ENCODE measurements at regions not wholly inside any gene's neighbourhood (a gene's known extent, or its start where the extent isn't known, plus 50 kb on each side); places are given as distances from the start of the nearest gene placed in this dataset.

DNA sequence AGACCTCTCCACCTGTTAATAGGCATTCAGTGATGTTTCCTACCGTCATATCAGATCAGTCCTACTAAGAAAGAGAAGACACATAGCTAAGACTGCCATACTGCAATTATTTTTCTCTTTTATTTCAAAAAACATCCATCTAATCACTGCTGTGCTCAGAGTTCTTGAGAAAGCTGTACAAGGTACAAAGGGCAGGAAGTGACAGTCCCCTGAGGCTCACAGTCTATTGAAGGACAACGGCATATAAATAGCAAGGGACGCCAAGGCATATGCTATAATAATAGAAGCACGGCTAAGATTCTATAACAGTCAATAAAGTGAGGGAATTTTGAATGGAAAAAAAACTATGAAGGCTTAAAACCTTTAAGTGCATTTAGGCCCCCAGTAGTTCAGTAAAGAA lies 415.3 kb upstream of the NRP1 start:
- H3K4me3 ChIP-seq (ENCODE audit: control insufficient read depth in 2 of 3, extremely low read depth in 1 of 3, insufficient read depth in 2 of 3, low read depth in 1 of 3, low read length in 3 of 3): no peak overlapping the region
- no peaks in the 10 kb centered on the region for H3K27me3 ChIP-seq (ENCODE audit: control insufficient read depth, extremely low read depth, insufficient read depth, low read length)
- H3K9me1 ChIP-seq (ENCODE audit: control insufficient read depth, extremely low read depth, insufficient read depth, low read length): no peaks in the 10 kb centered on the region
- H3K4me1 ChIP-seq (ENCODE audit: control insufficient read depth, extremely low read depth, insufficient read depth, low read length): no peaks in the 10 kb centered on the region
- H3K9ac ChIP-seq (ENCODE audit: control insufficient read depth, extremely low read depth, insufficient read depth, low read length): no peak overlapping the region
- no peak overlapping the region for H3K27ac ChIP-seq (ENCODE audit: control insufficient read depth, insufficient read depth, low read length)
- no peaks in the 10 kb centered on the region for H3K9me3 ChIP-seq (ENCODE audit: control insufficient read depth, low read depth, low read length)
- FAIRE-seq (no peak), DNase-seq (ENCODE audit: low read depth, low spot score) (no peak)
- dilution Hi-C loops (cut with MboI; ENCODE audit: extremely low pct_ligation_motif_present, low sequenced_read_pairs): no loop called here
- H3K4me2 ChIP-seq (ENCODE audit: control insufficient read depth, extremely low read depth, insufficient read depth, low read depth, low read length): no peak overlapping the region
- no peak for TF ChIP-seq EZH2 (IDR thresholded peaks at IDR 0.05; ENCODE audit: low read length)
- no peaks in the 10 kb centered on the region for H4K20me1 ChIP-seq (ENCODE audit: control insufficient read depth, extremely low read depth, insufficient read depth, low read length)
- no peaks in the 10 kb centered on the region for H3K36me3 ChIP-seq (ENCODE audit: control insufficient read depth in 2 of 2, extremely low read depth in 1 of 2, insufficient read depth in 2 of 2, low read length in 2 of 2)
- no peaks in the 10 kb centered on the region for H3K79me2 ChIP-seq (ENCODE audit: control insufficient read depth, insufficient read depth, low read length)
- no peak overlapping the region for H2AFZ ChIP-seq (ENCODE audit: control insufficient read depth, low read length)

DNA sequence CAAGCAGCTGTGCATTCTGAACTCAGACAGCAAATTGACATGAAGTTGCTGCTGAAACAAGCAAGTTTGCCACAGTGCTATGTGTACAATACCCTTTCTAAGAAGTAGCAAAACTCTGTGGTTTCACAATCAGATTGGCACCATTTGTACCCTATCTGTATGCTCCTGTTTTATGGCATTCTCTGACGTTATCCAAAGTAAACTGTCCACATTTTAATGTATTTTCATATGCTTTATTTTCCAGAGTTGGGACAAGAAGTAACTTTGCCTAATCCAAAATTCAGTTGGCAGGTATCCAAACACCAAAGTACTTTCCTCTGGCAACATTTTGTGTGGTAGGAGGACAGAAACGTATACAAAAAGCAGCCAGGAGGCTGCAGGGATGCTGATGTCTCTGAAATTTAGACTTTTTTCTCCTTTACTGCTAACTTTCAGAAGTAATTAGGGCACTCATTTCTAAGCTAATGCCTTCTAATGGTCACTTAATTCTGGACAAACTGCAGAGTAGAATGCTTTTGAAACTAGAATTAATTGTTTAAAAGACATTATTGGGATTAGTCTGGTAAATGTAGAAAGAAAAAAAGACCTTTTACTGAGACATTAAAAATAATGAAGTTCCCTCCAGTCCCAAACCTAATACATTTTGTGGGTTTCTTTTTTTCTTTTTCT lies 414.7 kb upstream of the NRP1 start:
- Histone ChIP-seq H3K36me3 (ENCODE audit: control insufficient read depth in 2 of 2, extremely low read depth in 1 of 2, insufficient read depth in 2 of 2, low read length in 2 of 2) (no peaks in the 10 kb centered on the region), H3K79me2 (ENCODE audit: control insufficient read depth, insufficient read depth, low read length) (no peaks in the 10 kb centered on the region), H3K27ac (ENCODE audit: control insufficient read depth, insufficient read depth, low read length) (no peak overlapping the region), H3K27me3 (ENCODE audit: control insufficient read depth, extremely low read depth, insufficient read depth, low read length) (no peaks in the 10 kb centered on the region), H3K4me3 (ENCODE audit: control insufficient read depth in 2 of 3, extremely low read depth in 1 of 3, insufficient read depth in 2 of 3, low read depth in 1 of 3, low read length in 3 of 3) (no peak overlapping the region), H4K20me1 (ENCODE audit: control insufficient read depth, extremely low read depth, insufficient read depth, low read length) (no peaks in the 10 kb centered on the region), H3K4me2 (ENCODE audit: control insufficient read depth, extremely low read depth, insufficient read depth, low read depth, low read length) (no peak overlapping the region), H3K9me1 (ENCODE audit: control insufficient read depth, extremely low read depth, insufficient read depth, low read length) (no peaks in the 10 kb centered on the region), H3K9ac (ENCODE audit: control insufficient read depth, extremely low read depth, insufficient read depth, low read length) (no peak overlapping the region), H3K4me1 (ENCODE audit: control insufficient read depth, extremely low read depth, insufficient read depth, low read length) (no peaks in the 10 kb centered on the region), H3K9me3 (ENCODE audit: control insufficient read depth, low read depth, low read length) (no peaks in the 10 kb centered on the region), H2AFZ (ENCODE audit: control insufficient read depth, low read length) (no peak overlapping the region)
- TF ChIP-seq EZH2 (IDR thresholded peaks at IDR 0.05; ENCODE audit: low read length): no peak
- TF ChIP-seq, protein P1, sequence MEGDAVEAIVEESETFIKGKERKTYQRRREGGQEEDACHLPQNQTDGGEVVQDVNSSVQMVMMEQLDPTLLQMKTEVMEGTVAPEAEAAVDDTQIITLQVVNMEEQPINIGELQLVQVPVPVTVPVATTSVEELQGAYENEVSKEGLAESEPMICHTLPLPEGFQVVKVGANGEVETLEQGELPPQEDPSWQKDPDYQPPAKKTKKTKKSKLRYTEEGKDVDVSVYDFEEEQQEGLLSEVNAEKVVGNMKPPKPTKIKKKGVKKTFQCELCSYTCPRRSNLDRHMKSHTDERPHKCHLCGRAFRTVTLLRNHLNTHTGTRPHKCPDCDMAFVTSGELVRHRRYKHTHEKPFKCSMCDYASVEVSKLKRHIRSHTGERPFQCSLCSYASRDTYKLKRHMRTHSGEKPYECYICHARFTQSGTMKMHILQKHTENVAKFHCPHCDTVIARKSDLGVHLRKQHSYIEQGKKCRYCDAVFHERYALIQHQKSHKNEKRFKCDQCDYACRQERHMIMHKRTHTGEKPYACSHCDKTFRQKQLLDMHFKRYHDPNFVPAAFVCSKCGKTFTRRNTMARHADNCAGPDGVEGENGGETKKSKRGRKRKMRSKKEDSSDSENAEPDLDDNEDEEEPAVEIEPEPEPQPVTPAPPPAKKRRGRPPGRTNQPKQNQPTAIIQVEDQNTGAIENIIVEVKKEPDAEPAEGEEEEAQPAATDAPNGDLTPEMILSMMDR (optimal IDR thresholded peaks at IDR 0.05 in 1 of 3, IDR thresholded peaks at IDR 0.05 in 1 of 3, conservative IDR thresholded peaks at IDR 0.05 in 1 of 3; ENCODE audit: extremely low read depth in 1 of 3, insufficient read depth in 2 of 3, low read length in 3 of 3): no peak
- no peak for DNase-seq (ENCODE audit: low read depth, low spot score)
- no peak for FAIRE-seq
- dilution Hi-C loops (cut with MboI; ENCODE audit: extremely low pct_ligation_motif_present, low sequenced_read_pairs): no loop called here

DNA sequence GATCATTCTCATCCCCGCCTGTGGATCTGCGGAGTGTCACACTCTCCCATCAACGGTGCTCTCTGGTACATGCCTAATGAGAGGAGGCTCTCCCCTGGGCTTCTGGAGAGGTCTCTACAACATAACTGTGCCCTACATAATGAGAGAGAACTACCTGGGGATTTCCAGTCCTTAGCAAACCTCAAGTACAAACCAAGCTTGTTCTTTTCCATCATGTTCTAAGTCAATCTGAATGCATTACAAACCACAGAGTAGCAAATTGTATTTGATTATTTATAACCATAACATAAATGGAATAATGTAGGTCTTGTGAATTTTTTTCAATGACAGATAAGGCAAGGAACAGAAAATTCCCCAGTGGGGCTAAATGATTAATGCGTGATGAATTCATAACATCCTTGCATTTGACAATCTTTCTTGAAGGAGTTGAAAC lies 412.4 kb upstream of the NRP1 start:
- H3K9me3 ChIP-seq (ENCODE audit: control insufficient read depth, low read depth, low read length): no peaks in the 10 kb centered on the region
- H4K20me1 ChIP-seq (ENCODE audit: control insufficient read depth, extremely low read depth, insufficient read depth, low read length): no peaks in the 10 kb centered on the region
- H3K9ac ChIP-seq (ENCODE audit: control insufficient read depth, extremely low read depth, insufficient read depth, low read length): no peak overlapping the region
- no peaks in the 10 kb centered on the region for H3K79me2 ChIP-seq (ENCODE audit: control insufficient read depth, insufficient read depth, low read length)
- H2AFZ ChIP-seq (ENCODE audit: control insufficient read depth, low read length): no peak overlapping the region
- H3K4me2 ChIP-seq (ENCODE audit: control insufficient read depth, extremely low read depth, insufficient read depth, low read depth, low read length): no peak overlapping the region
- dilution Hi-C loops (cut with MboI; ENCODE audit: extremely low pct_ligation_motif_present, low sequenced_read_pairs): no loop called here
- TF ChIP-seq, protein P1 (optimal IDR thresholded peaks at IDR 0.05 in 1 of 3, IDR thresholded peaks at IDR 0.05 in 1 of 3, conservative IDR thresholded peaks at IDR 0.05 in 1 of 3; ENCODE audit: extremely low read depth in 1 of 3, insufficient read depth in 2 of 3, low read length in 3 of 3): no peak
- no peak for TF ChIP-seq EZH2 (IDR thresholded peaks at IDR 0.05; ENCODE audit: low read length)
- no peaks in the 10 kb centered on the region for H3K36me3 ChIP-seq (ENCODE audit: control insufficient read depth in 2 of 2, extremely low read depth in 1 of 2, insufficient read depth in 2 of 2, low read length in 2 of 2)
- no peak overlapping the region for H3K4me3 ChIP-seq (ENCODE audit: control insufficient read depth in 2 of 3, extremely low read depth in 1 of 3, insufficient read depth in 2 of 3, low read depth in 1 of 3, low read length in 3 of 3)
- H3K27me3 ChIP-seq (ENCODE audit: control insufficient read depth, extremely low read depth, insufficient read depth, low read length): no peaks in the 10 kb centered on the region
- no peak overlapping the region for H3K27ac ChIP-seq (ENCODE audit: control insufficient read depth, insufficient read depth, low read length)
- DNase-seq (ENCODE audit: low read depth, low spot score) (no peak), FAIRE-seq (no peak)
- H3K4me1 ChIP-seq (ENCODE audit: control insufficient read depth, extremely low read depth, insufficient read depth, low read length): no peaks in the 10 kb centered on the region
- no peaks in the 10 kb centered on the region for H3K9me1 ChIP-seq (ENCODE audit: control insufficient read depth, extremely low read depth, insufficient read depth, low read length)

Measured in keratinocyte (primary cell).